Sciatic nerve (tissue), 2 donors: ENCODE measurements at regions not wholly inside any gene's neighbourhood (a gene's known extent, or its start where the extent isn't known, plus 50 kb on each side); places are given as distances from the start of the nearest gene placed in this dataset.

Experiments used
- ATAC-seq: fragments of 200-7000 bp; cut with Tn5 transposase; one replicate; pipeline ENCODE4 v1.9.1; 2020; ENCODE audit warnings: mild to moderate bottlenecking, moderate library complexity
- DNase-seq: peaks from one replicate; pipeline ENCODE4 v3.0.0-alpha.2; 2020; ENCODE audit warnings: low spot score
- intact Hi-C: fragments of 100-400 bp; cut with DNase I; formaldehyde crosslinking; loops from one replicate; pipeline ENCODE4 v1.14.2; 2022
- donor health status: DM: no; HTN: no; CAD: no.
- donor health status: DM: no; HTN: no; CAD: no.

DNA sequence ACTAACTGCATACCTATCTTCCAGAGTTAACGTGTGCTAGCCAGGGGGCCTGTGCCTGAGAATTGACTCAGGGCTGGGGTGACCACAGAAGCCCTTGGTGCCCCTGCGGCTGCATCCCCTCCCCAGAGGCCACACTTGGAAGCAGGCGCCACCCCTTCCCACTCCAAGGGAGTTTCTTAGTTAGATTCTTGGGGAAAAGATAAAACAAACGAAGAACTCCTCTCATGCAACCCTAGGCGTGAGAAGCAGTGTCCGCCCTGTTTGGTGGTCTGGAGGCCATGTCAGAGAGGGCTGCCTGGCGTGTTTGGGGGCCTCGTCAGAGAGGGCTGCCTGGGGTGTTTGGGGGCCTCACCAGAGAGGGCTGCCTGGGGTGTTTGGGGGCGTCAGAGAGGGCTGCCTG lies 50.3 kb upstream of the HGFAC start:
- ATAC-seq = no peak
- intact Hi-C loops = no loop called here
- DNase-seq = no peak
